Hematopoietic multipotent progenitor cell treated with erythropoietin and hydrocortisone succinate and interleukin-3 and kit ligand, for 15 days (in vitro differentiated cells): ENCODE measurements at regions not wholly inside any gene's neighbourhood (a gene's known extent, or its start where the extent isn't known, plus 50 kb on each side); places are given as distances from the start of the nearest gene placed in this dataset.
"Not testable (repeated sequence)": the region's sequence is repeated elsewhere in the genome, so short reads cannot be mapped to it uniquely, and the experiment has no call there.

Source experiments
- DNase-seq: peaks from one replicate; pipeline ENCODE4 v3.0.0-alpha.2; 2015; ENCODE audit warnings: low spot score

- DNase-seq = no peak
Observed at GRCh38 chr17:6893382-6894205, 62.1 kb upstream of the TEKT1 start.

DNA sequence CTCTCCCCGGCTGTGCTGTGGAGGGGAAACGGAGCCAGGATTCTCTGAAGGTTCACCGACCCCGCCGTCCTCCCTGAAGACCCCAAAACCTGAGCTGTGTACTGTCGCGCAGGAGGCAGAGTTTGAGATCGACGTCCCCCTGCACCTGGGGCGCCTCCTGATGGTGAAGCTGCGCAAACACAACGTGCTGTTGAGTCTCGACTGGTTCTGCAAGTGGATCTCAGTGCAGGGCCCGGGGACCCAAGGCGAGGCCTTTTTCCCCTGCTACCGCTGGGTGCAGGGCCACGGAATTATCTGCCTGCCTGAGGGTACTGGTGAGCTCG lies 62.6 kb upstream of the TEKT1 start:
- no peak for DNase-seq

- DNase-seq = no peak
Observed at GRCh38 chr17:6901086-6901485, 69.6 kb upstream of the TEKT1 start.

- DNase-seq = no peak
Observed at GRCh38 chr17:6903326-6903900, 71.9 kb upstream of the TEKT1 start.

DNA sequence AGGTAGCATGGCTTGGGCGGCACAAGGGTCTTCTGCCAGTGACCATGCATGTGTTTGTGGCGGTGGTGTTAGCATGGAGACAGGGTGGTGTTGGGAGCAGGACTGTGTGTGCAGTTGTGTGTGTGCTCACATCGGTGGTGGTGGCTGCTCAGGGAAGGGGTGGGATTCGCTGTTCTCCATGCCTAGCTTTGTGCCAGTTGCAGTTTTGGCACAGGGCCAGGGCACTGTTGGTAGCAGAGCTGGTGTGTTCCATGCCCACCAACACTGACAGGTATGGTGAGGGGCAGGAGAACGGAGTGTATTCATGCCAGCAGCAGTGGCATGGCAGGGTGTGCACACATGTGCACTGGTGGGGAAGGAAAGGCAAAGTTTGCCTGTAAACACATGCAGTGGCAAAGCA lies 77.3 kb upstream of the TEKT1 start:
- no peak for DNase-seq

DNA sequence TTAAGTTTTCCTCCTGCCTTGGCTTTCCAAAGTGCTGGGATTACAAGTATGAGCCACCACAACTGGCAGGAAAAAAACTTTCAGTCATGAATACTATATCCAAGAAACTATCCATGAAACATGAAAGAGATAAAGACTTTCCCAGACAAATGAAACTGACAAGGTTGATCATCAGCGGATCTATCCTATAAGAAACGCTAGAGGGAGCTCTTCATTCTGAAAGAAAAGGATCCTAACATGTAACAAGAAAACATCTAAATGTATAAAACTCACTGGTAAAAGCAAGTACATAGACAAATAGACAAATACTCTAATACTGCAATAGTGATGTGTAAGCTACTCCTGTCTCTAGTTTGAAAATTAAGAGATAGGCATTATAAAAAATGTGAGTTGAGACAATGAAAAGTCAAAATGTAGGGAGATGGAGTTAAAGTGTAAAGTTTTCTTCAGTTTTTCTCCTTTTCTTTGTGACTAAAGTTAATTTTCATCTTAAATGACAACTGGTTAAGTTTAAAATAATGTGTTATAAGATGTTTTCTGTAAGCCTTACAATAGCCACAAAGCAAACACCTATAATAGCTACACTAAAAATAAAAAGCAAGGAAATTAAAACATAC lies 79.6 kb upstream of the TEKT1 start:
- DNase-seq = peak; percentile 67

DNA sequence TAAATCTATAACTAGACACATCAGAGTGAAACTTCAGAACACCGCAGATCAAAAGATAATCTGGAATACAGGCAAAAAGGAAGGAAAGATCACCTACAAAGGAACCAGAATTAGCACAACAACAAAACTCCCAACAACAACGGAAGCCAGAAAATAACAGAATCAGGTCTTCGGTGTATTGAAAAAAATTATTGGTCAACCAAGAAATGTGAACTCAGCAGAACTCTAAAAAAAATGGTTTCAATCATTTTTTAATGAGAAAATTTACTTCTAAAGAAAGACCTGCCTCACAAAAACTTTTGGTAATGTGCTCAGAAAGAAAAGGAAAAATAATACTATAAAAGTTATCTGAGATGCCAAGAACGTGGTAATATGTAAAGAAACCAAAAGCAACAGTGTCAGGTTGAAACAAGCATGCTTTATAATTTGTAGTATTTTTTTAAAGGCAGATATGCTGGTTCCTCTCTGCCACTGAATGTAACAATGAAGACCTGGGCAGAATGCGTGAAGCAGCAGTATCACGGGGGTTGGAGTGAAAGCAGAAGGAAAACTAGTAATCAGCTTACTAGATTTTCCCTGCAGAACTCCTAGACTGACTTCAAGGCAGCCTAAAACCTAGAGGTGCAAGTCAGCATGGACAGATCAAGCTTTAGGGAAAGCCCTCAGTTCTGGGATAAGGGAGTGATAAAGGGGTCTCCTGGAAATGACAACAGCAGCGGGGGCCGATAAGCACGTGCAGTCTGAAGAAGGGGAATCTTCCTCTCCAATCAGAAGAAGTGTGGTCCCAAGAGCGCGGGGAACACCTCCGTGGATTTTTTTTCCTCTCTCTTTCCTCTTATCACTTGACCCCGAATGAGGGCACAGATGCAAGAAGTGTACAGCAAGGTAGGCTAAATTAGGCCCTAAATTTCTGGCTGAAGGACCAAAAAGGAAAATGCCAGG lies 80.9 kb upstream of the TEKT1 start:
- no peak for DNase-seq

- DNase-seq = peak; percentile 57
Observed at GRCh38 chr17:6913608-6914443, 82.0 kb upstream of the ALOX12 start.

DNA sequence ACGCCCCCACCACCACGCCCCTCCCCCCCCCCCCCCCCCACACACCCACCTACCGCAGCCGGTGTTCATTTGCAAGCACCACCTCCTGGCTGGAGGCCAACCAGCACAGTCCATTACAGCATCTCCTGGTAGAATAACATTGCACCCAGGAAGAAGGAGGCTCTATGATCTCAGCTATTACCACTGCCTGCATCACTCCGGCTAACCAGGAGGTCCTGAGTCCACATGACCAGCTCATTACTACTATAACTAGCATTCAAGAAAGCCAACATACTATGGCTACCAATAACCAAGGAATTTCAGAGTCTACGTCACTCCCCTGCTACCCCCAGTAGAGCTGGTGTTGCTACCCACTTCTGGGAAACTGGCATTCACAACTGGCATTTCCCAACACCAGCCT lies 81.1 kb upstream of the ALOX12 start:
- no peak for DNase-seq

GRCh38 chr17:6915620-6916019 lies 80.2 kb upstream of the ALOX12 start:
- DNase-seq = no peak

DNA sequence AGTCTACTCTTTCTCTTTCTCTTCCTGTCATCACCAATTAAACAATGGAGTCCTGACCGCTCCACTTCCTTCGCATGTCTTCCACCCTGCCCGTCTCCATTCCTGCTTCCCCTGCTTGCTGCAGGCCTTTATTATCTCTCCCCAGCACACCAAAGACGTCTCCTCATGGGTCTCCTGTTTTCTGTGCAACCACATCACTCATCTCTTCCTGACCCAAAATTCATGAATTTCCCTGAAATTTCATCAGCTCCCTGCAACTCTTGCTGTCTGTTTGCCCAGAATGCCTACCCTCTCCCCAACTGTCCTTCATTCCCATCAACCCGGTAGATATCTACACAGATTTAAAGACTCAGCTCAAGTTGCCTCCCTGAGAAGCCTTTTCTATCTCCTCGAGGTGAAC lies 76.7 kb upstream of the ALOX12 start:
- no peak for DNase-seq

DNA sequence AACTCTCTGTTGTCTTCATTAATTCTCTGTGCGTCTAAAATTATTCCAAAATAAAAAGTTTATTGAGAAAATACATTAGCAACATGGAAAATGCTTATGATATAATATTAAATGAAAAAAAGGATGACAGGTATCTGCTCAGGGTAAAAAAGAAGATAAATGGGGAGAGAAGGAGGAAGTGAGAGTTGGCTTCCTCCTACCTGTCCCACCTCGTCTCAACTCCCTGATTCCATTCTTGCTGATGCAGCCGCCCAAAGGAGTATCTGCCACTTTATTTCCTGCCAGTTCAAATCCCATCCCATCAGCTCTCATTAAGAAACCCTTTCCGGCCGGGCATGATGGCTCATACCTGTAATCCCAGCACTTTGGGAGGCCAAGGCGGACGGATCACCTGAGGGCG lies 72.5 kb upstream of the ALOX12 start:
- no peak for DNase-seq

- no peak for DNase-seq
Observed at GRCh38 chr17:6924208-6924607, 71.6 kb upstream of the ALOX12 start.

- no peak for DNase-seq
Observed at GRCh38 chr17:6926667-6927066, 69.2 kb upstream of the ALOX12 start.

GRCh38 chr17:6927290-6928126 lies 68.3 kb upstream of the ALOX12 start:
- DNase-seq = no peak

- DNase-seq = no peak
Observed at GRCh38 chr17:6928193-6928592, 67.7 kb upstream of the ALOX12 start.

GRCh38 chr17:6930749-6931148 lies 65.1 kb upstream of the ALOX12 start:
- DNase-seq = no peak

DNA sequence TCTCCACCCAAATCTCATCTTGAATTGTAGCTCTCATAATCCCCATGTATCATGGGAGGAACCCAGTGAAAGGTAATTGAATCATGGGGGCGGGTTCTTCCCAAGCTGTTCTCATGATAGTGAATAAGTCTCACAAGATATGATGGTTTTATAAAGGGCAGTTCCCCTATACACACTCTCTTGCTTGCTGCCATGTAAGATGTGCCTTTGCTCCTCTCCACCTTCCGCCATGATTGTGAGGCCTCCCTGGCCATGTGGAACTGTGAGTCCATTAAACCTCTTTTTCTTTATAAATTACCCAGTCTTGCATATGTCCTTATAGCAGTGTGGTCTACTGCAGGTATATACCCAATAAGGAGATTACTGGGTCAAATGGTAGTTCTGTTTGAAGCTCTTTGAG lies 61.3 kb upstream of the ALOX12 start:
- DNase-seq = not testable (repeated sequence)

- no peak for DNase-seq
Observed at GRCh38 chr17:6936370-6937028, 59.4 kb upstream of the ALOX12 start.

- DNase-seq = no peak
Observed at GRCh38 chr17:6938637-6939036, 57.2 kb upstream of the ALOX12 start.
